NT2/D1 (cell line): ENCODE measurements at regions not wholly inside any gene's neighbourhood (a gene's known extent, or its start where the extent isn't known, plus 50 kb on each side); places are given as distances from the start of the nearest gene placed in this dataset.

Experiments used
- SUZ12 ChIP-seq: IDR thresholded peaks from 2 replicates; pipeline ENCODE4 v1.6.1; 2011; ENCODE audit not compliant: insufficient read length, insufficient read depth; ENCODE audit errors: extremely low read depth
- YY1 ChIP-seq: IDR thresholded peaks from 2 replicates; pipeline ENCODE4 v1.6.1; 2011; ENCODE audit not compliant: insufficient read length, insufficient read depth
- ZNF274 ChIP-seq: IDR thresholded peaks from 2 replicates; pipeline ENCODE4 v1.6.1; 2011; ENCODE audit warnings: mild to moderate bottlenecking, low read depth, low read length

GRCh38 chr1:96087719-96088118 lies 633.9 kb upstream of the PTBP2 start:
- TF ChIP-seq YY1 (no peak), ZNF274 (no peak), SUZ12 (no peak)
